Panc1 (cell line): ENCODE measurements at regions not wholly inside any gene's neighbourhood (a gene's known extent, or its start where the extent isn't known, plus 50 kb on each side); places are given as distances from the start of the nearest gene placed in this dataset.

Experiments used
- ATAC-seq: fragments of 200-7000 bp; cut with Tn5 transposase; 2 replicates; pipeline ENCODE4 v1.9.1; 2020; ENCODE audit warnings: mild to moderate bottlenecking, moderate library complexity
- BruUV-seq: library from RNA; stranded (reverse); fragments of 400-500 nt; replicated peaks from 2 replicates; lab custom pipeline; 2021; lab: Mats Ljungman, UMichigan
- CTCF ChIA-PET: fragments of 300-600 bp; sonication (Branson Sonifier 250); formaldehyde crosslinking; loops from one replicate; lab custom pipeline; 2022; ENCODE audit warnings: antibody characterized with exemption; lab: Charles Lee
- POLR2A ChIA-PET: fragments of 300-600 bp; sonication (Branson Sonifier 250); formaldehyde crosslinking; loops from one replicate; lab custom pipeline; 2022; ENCODE audit warnings: antibody characterized with exemption; lab: Charles Lee
- DNase-seq: peaks from one replicate; pipeline ENCODE4 v3.0.0-alpha.2; 2010; ENCODE audit warnings: low read depth, low spot score
- H3K27ac ChIP-seq: 2 replicates; pipeline ENCODE4 v1.5.1; 2011; ENCODE audit warnings: mild to moderate bottlenecking, low read length, inconsistent platforms
- H3K27me3 ChIP-seq: fragments of 200-500 bp; sonication (Bioruptor generic); 2 replicates; pipeline ENCODE4 v1.6.0; 2014; ENCODE audit warnings: low read length, inconsistent platforms; ENCODE audit not compliant: control insufficient read depth, insufficient read depth
- H3K36me3 ChIP-seq: fragments of 200-500 bp; sonication (Bioruptor generic); 2 replicates; pipeline ENCODE4 v1.5.1; 2014; ENCODE audit warnings: inconsistent platforms, mild to moderate bottlenecking, low read length, moderate library complexity; ENCODE audit not compliant: control insufficient read depth, insufficient read depth
- H3K4me1 ChIP-seq: 2 replicates; pipeline ENCODE4 v1.5.1; 2011; ENCODE audit warnings: inconsistent platforms, mild to moderate bottlenecking, low read length, moderate library complexity; ENCODE audit not compliant: control insufficient read depth, insufficient read depth
- H3K4me3 ChIP-seq, 2 experiments: 2 replicates each; pipeline ENCODE4 v1.5.1; 2011 to 2012; ENCODE audit warnings: low read depth in 2 of 2, low read length in 2 of 2, mild to moderate bottlenecking in 2 of 2, inconsistent platforms in 1 of 2, moderate library complexity in 1 of 2
- H3K9me3 ChIP-seq: fragments of 200-500 bp; sonication (Bioruptor generic); 2 replicates; pipeline ENCODE4 v1.5.1; 2014; ENCODE audit warnings: low read depth, mild to moderate bottlenecking, inconsistent platforms, low read length, moderate library complexity; ENCODE audit not compliant: control insufficient read depth, insufficient read depth
- POLR2AphosphoS5 ChIP-seq: IDR thresholded peaks from 2 replicates; pipeline ENCODE4 v1.6.1; 2012; ENCODE audit warnings: mild to moderate bottlenecking, low read depth, low read length, moderate library complexity
- REST ChIP-seq, 2 experiments: IDR thresholded peaks; 2 replicates each; pipeline ENCODE4 v1.6.1; 2011 to 2012; ENCODE audit warnings: low read depth in 2 of 2, control low read depth in 1 of 2, low read length in 1 of 2, mild to moderate bottlenecking in 1 of 2, moderate library complexity in 1 of 2; ENCODE audit not compliant: insufficient read depth in 1 of 2
- SIN3A ChIP-seq: IDR thresholded peaks from 2 replicates; pipeline ENCODE4 v1.6.1; 2012; ENCODE audit warnings: low read depth, mild to moderate bottlenecking, low read length, moderate library complexity, borderline replicate concordance; ENCODE audit not compliant: insufficient read depth
- TCF7L2 ChIP-seq: IDR thresholded peaks from 2 replicates; pipeline ENCODE4 v1.6.1; 2011; ENCODE audit warnings: mild to moderate bottlenecking, low read depth, low read length, inconsistent platforms
- in situ Hi-C: cut with HindIII; loops from 2 replicates; pipeline ENCODE4 v1.10.0; 2016; ENCODE audit warnings: low sequenced_read_pairs, low pct_unique_long_range_greater_than_20kb
- intact Hi-C: fragments of 100-400 bp; cut with micrococcal nuclease; formaldehyde crosslinking; loops from one replicate; pipeline ENCODE4 v1.10.0; 2022; ENCODE audit not compliant: unreplicated experiment
- TF ChIP-seq, protein P1 (sequence below): fragments of 450-650 bp; IDR thresholded peaks from 2 replicates; pipeline ENCODE4 v1.5.1; 2017; ENCODE audit warnings: mild to moderate bottlenecking

GRCh38 chr18:1488394-1488793 is 583.7 kb downstream of the ADCYAP1 start:
- Histone ChIP-seq H3K36me3 (no peaks in the 10 kb centered on the region), H3K4me1 (no peaks in the 10 kb centered on the region), H3K9me3 (no peaks in the 10 kb centered on the region), H3K27ac (no peak overlapping the region), H3K27me3 (no peaks in the 10 kb centered on the region), H3K4me3 (no peak overlapping the region)
- TF ChIP-seq REST (IDR thresholded peaks at IDR 0.05; ENCODE audit: insufficient read depth in 1 of 2, low read depth in 2 of 2, low read length in 1 of 2), result no peak
- no peak for ATAC-seq
- ChIA-PET CTCF (no interaction called here), POLR2A (no interaction called here)
- BruUV-seq, result no TSS peak
- in situ Hi-C loops, result no loop called here
- no peak for DNase-seq
- intact Hi-C loops, result no loop called here

GRCh38 chr18:1488957-1489356 is 584.3 kb downstream of the ADCYAP1 start:
- in situ Hi-C loops (no loop called here), intact Hi-C loops (no loop called here)
- ATAC-seq, result no peak
- no peak for TF ChIP-seq SIN3A
- no peak for TF ChIP-seq TCF7L2
- TF ChIP-seq, protein P1, sequence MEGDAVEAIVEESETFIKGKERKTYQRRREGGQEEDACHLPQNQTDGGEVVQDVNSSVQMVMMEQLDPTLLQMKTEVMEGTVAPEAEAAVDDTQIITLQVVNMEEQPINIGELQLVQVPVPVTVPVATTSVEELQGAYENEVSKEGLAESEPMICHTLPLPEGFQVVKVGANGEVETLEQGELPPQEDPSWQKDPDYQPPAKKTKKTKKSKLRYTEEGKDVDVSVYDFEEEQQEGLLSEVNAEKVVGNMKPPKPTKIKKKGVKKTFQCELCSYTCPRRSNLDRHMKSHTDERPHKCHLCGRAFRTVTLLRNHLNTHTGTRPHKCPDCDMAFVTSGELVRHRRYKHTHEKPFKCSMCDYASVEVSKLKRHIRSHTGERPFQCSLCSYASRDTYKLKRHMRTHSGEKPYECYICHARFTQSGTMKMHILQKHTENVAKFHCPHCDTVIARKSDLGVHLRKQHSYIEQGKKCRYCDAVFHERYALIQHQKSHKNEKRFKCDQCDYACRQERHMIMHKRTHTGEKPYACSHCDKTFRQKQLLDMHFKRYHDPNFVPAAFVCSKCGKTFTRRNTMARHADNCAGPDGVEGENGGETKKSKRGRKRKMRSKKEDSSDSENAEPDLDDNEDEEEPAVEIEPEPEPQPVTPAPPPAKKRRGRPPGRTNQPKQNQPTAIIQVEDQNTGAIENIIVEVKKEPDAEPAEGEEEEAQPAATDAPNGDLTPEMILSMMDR, result no peak
- TF ChIP-seq POLR2AphosphoS5, result no peak
- no peak for TF ChIP-seq REST (IDR thresholded peaks at IDR 0.05; ENCODE audit: insufficient read depth in 1 of 2, low read depth in 2 of 2, low read length in 1 of 2)
- Histone ChIP-seq H3K4me1 (no peaks in the 10 kb centered on the region), H3K9me3 (no peaks in the 10 kb centered on the region), H3K27ac (no peak overlapping the region), H3K36me3 (no peaks in the 10 kb centered on the region), H3K4me3 (no peak overlapping the region), H3K27me3 (no peaks in the 10 kb centered on the region)
- DNase-seq, result no peak
- BruUV-seq, result no TSS peak
- ChIA-PET CTCF (no interaction called here), POLR2A (no interaction called here)
